Caco-2 (cell line): ENCODE measurements at regions not wholly inside any gene's neighbourhood (a gene's known extent, or its start where the extent isn't known, plus 50 kb on each side); places are given as distances from the start of the nearest gene placed in this dataset.

Experiments
- BruUV-seq: library from RNA; stranded (reverse); fragments of 400-500 nt; replicated peaks from 2 replicates; lab custom pipeline; 2021; lab: Mats Ljungman, UMichigan
- CTCF ChIA-PET: fragments of 300-600 bp; sonication (Branson Sonifier 250); formaldehyde crosslinking; loops from one replicate; lab custom pipeline; 2022; ENCODE audit warnings: antibody characterized with exemption; lab: Charles Lee
- POLR2A ChIA-PET: fragments of 300-600 bp; sonication (Branson Sonifier 250); formaldehyde crosslinking; loops from one replicate; lab custom pipeline; 2022; ENCODE audit warnings: antibody characterized with exemption; lab: Charles Lee
- DNase-seq, 2 experiments: peaks; one replicate each; pipeline versions ENCODE4 v3.0.0 to v3.0.0-alpha.2; 2020 to 2022
- H3K27me3 ChIP-seq: replicated peaks from 2 replicates; pipeline ENCODE4 v1.6.0; 2011; ENCODE audit warnings: low read length; ENCODE audit not compliant: control insufficient read depth, insufficient read depth
- H3K36me3 ChIP-seq: 2 replicates; pipeline ENCODE4 v1.5.1; 2011; ENCODE audit warnings: low read length; ENCODE audit not compliant: control insufficient read depth, insufficient read depth
- H3K4me1 ChIP-seq: fragments of 250-450 bp; sonication (Bioruptor Pico); 2 replicates; pipeline ENCODE4 v1.5.1; 2020; ENCODE audit warnings: mild to moderate bottlenecking
- H3K4me3 ChIP-seq: 2 replicates; pipeline ENCODE4 v1.5.1; 2011; ENCODE audit warnings: low read depth, mild to moderate bottlenecking, control low read depth, low read length
- H3K9me3 ChIP-seq: fragments of 250-450 bp; sonication (Bioruptor Pico); 2 replicates; pipeline ENCODE4 v1.5.1; 2020; ENCODE audit warnings: mild to moderate bottlenecking, moderate library complexity
- H3K27ac Mint-ChIP-seq: one replicate; pipeline ENCODE4 v1.8.0; 2022; ENCODE audit warnings: mixed read lengths; ENCODE audit not compliant: unreplicated experiment
- H3K27me3 Mint-ChIP-seq: one replicate; pipeline ENCODE4 v1.8.0; 2022; ENCODE audit warnings: mixed read lengths; ENCODE audit not compliant: insufficient read depth, unreplicated experiment
- H3K36me3 Mint-ChIP-seq: one replicate; pipeline ENCODE4 v1.8.0; 2022; ENCODE audit warnings: mild to moderate bottlenecking, mixed read lengths; ENCODE audit not compliant: insufficient read depth, unreplicated experiment
- H3K4me1 Mint-ChIP-seq: one replicate; pipeline ENCODE4 v1.8.0; 2022; ENCODE audit warnings: low read depth, mixed read lengths; ENCODE audit not compliant: unreplicated experiment
- H3K4me3 Mint-ChIP-seq: one replicate; pipeline ENCODE4 v1.8.0; 2022; ENCODE audit warnings: mild to moderate bottlenecking, moderate library complexity, mixed read lengths; ENCODE audit not compliant: unreplicated experiment
- H3K9me3 Mint-ChIP-seq: one replicate; pipeline ENCODE4 v1.8.0; 2022; ENCODE audit warnings: mixed read lengths; ENCODE audit not compliant: unreplicated experiment
- intact Hi-C: fragments of 100-400 bp; cut with micrococcal nuclease; formaldehyde crosslinking; loops from one replicate; pipeline ENCODE4 v1.10.0; 2022; ENCODE audit not compliant: unreplicated experiment
- TF ChIP-seq, protein P1 (sequence below), 2 experiments: fragments of 200-600 bp in 1 of 2; IDR thresholded peaks; 1 replicate in 1 of 2; 2 replicates in 1 of 2; pipeline versions ENCODE4 v1.5.1 to v1.8.0; 2011 to 2022; ENCODE audit warnings: antibody characterized with exemption in 1 of 2, control low read depth in 1 of 2, inconsistent platforms in 1 of 2, low read depth in 1 of 2, low read length in 1 of 2, mild to moderate bottlenecking in 1 of 2, moderate library complexity in 1 of 2; ENCODE audit not compliant: insufficient read depth in 1 of 2, severe bottlenecking in 1 of 2, unreplicated experiment in 1 of 2

DNA sequence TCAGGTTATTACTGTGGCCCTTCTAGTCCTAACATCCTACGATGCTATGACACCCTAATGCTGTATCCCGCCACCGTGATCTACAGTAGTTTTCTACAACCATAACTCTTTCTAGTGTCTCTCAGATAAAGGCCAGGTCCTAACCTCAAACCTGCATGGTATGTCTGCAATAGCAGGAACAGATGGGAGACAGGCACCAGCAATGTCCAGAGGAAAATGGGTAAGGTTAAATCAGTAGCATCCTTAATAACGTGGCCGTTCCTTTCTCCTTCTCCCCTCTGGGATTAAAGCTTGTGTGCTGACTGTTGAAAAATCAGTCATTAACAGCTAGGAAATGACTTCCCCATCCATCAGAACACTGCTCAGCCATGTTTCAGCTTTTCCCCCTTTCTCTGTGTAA, 321.9 kb upstream of the NPVF start:
- POLR2A ChIA-PET, result no interaction called here
- H3K27me3 Mint-ChIP-seq, result peaks cover 24% of the 10 kb centered on the region

DNA sequence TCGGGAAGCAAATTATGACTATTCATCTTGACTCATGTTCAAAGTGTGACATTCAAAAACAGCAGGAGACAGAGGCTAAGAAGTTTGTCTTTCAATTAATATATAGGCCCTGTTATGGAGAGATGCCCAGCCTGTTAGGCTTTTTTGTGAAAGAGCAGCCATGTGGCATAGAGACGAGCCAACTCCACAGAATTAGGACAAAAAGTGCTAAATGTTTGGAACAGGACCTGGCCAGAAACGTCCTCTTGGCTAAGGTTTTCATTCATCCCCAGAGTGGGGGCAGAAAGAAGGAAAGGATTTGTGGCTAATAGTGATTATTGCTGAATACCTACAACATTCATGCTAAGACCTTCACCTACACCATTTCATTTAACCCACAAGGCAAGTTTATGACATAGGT, 324.7 kb upstream of the NPVF start:
- H3K4me1 Mint-ChIP-seq, result peaks cover 6% of the 10 kb centered on the region
- H3K27ac Mint-ChIP-seq, result no peak overlapping the region
- intact Hi-C loops, result no loop called here
- H3K36me3 Mint-ChIP-seq, result no peaks in the 10 kb centered on the region
- H3K27me3 Mint-ChIP-seq, result peaks cover 23% of the 10 kb centered on the region
- no peaks in the 10 kb centered on the region for H3K36me3 ChIP-seq
- H3K27me3 ChIP-seq, result no peaks in the 10 kb centered on the region; the same call in 1 of the 2 replicates
- no peak overlapping the region for H3K4me3 Mint-ChIP-seq
- no peaks in the 10 kb centered on the region for H3K9me3 ChIP-seq
- no peaks in the 10 kb centered on the region for H3K4me1 ChIP-seq
- DNase-seq, result no peak
- H3K9me3 Mint-ChIP-seq, result no peaks in the 10 kb centered on the region
- H3K4me3 ChIP-seq, result no peak overlapping the region
- POLR2A ChIA-PET, result no interaction called here
- TF ChIP-seq, protein P1, sequence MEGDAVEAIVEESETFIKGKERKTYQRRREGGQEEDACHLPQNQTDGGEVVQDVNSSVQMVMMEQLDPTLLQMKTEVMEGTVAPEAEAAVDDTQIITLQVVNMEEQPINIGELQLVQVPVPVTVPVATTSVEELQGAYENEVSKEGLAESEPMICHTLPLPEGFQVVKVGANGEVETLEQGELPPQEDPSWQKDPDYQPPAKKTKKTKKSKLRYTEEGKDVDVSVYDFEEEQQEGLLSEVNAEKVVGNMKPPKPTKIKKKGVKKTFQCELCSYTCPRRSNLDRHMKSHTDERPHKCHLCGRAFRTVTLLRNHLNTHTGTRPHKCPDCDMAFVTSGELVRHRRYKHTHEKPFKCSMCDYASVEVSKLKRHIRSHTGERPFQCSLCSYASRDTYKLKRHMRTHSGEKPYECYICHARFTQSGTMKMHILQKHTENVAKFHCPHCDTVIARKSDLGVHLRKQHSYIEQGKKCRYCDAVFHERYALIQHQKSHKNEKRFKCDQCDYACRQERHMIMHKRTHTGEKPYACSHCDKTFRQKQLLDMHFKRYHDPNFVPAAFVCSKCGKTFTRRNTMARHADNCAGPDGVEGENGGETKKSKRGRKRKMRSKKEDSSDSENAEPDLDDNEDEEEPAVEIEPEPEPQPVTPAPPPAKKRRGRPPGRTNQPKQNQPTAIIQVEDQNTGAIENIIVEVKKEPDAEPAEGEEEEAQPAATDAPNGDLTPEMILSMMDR (IDR thresholded peaks at IDR 0.05; ENCODE audit: insufficient read depth in 1 of 2, low read depth in 1 of 2, low read length in 1 of 2, severe bottlenecking in 1 of 2, unreplicated experiment in 1 of 2), result no peak
- CTCF ChIA-PET, result no interaction called here
- no TSS peak for BruUV-seq

More for the DNA sequence above, 321.9 kb upstream of the NPVF start:
- TF ChIP-seq, protein P1 (IDR thresholded peaks at IDR 0.05; ENCODE audit: insufficient read depth in 1 of 2, low read depth in 1 of 2, low read length in 1 of 2, severe bottlenecking in 1 of 2, unreplicated experiment in 1 of 2), result no peak
- CTCF ChIA-PET, result no interaction called here
- Mint-ChIP-seq H3K4me3 (no peak overlapping the region), H3K4me1 (peaks cover 6% of the 10 kb centered on the region), H3K36me3 (no peaks in the 10 kb centered on the region), H3K27ac (no peak overlapping the region), H3K9me3 (no peaks in the 10 kb centered on the region)
- Histone ChIP-seq H3K4me3 (no peak overlapping the region), H3K36me3 (no peaks in the 10 kb centered on the region), H3K4me1 (no peaks in the 10 kb centered on the region), H3K27me3 (peaks cover 2% of the 10 kb centered on the region), H3K9me3 (no peaks in the 10 kb centered on the region)
- no peak for DNase-seq
- BruUV-seq, result no TSS peak
- intact Hi-C loops, result no loop called here

DNA sequence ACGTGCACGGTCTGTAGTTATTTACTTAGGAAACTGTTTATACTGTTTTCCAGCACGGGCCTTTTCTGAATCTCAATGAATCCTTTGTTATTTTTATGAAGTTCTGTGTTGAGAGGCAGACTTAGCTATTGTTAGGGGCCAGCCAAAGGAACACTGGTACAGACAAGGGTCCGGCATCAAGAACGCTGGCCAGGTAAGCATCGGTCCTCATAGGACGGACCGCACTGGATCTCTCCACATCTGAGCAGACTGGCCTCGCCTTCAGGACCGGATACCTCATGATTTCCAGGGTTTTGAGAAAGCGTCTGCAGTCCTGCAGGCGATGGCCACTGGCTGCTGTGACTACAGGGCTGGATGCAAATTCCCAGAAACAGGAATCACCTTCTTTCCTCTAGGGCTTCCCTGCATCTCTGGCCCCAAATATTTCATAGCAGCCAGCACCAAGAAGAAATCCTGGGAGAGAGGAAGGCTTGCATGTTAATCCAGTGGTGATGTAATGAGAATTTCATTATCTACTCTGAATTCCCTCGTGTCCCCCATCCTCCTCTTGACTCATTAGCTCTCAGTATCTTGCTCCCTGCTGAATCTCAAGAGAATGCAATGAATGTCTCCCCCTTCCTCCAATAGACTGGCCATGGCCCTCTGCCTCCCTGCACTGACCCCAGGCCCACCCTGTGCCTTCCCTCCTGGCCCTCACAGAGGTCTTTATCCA, 325.4 kb upstream of the NPVF start:
- H3K4me1 ChIP-seq, result no peaks in the 10 kb centered on the region
- Mint-ChIP-seq H3K4me1 (peaks cover 6% of the 10 kb centered on the region), H3K4me3 (no peak overlapping the region), H3K9me3 (no peaks in the 10 kb centered on the region), H3K27me3 (peaks cover 20% of the 10 kb centered on the region), H3K27ac (no peak overlapping the region), H3K36me3 (no peaks in the 10 kb centered on the region)
- no peaks in the 10 kb centered on the region for H3K36me3 ChIP-seq
- intact Hi-C loops, result no loop called here
- no peak overlapping the region for H3K4me3 ChIP-seq
- CTCF ChIA-PET, result no interaction called here
- BruUV-seq, result no TSS peak
- peaks cover 2% of the 10 kb centered on the region; the same call in 1 of the 2 replicates for H3K9me3 ChIP-seq
- POLR2A ChIA-PET, result no interaction called here
- TF ChIP-seq, protein P1 (IDR thresholded peaks at IDR 0.05; ENCODE audit: insufficient read depth in 1 of 2, low read depth in 1 of 2, low read length in 1 of 2, severe bottlenecking in 1 of 2, unreplicated experiment in 1 of 2), result no peak
- no peaks in the 10 kb centered on the region; the same call in 1 of the 2 replicates for H3K27me3 ChIP-seq
- DNase-seq, result no peak
